SH-SY5Y (cell line): ENCODE measurements at regions not wholly inside any gene's neighbourhood (a gene's known extent, or its start where the extent isn't known, plus 50 kb on each side); places are given as distances from the start of the nearest gene placed in this dataset.

Experiments
- GATA2 ChIP-seq: IDR thresholded peaks from 2 replicates; pipeline ENCODE4 v1.6.1; 2011; ENCODE audit warnings: mild to moderate bottlenecking, low read depth, low read length
- GATA3 ChIP-seq: IDR thresholded peaks from 2 replicates; pipeline ENCODE4 v1.6.1; 2011; ENCODE audit warnings: low read depth, mild to moderate bottlenecking, low read length, moderate library complexity

- TF ChIP-seq GATA2 = no peak
- no peak for TF ChIP-seq GATA3
Measured at GRCh38 chr9:13879981-13880380, 434.0 kb downstream of the NFIB start.
